Thyroid gland (tissue), 4 donors: ENCODE measurements at regions not wholly inside any gene's neighbourhood (a gene's known extent, or its start where the extent isn't known, plus 50 kb on each side); places are given as distances from the start of the nearest gene placed in this dataset.

Experiments
- POLR2A ChIP-seq, 2 donors: fragments of 450-650 bp; IDR thresholded peaks; one replicate each; pipeline ENCODE4 v1.6.1; 2017; ENCODE audit warnings: antibody characterized with exemption in 2 of 2, mild to moderate bottlenecking in 2 of 2, moderate library complexity in 1 of 2
- TF ChIP-seq, protein P1 (sequence below), 6 experiments: fragments of 200-600 bp in 3 of 6; fragments of 450-650 bp in 3 of 6; sonication (generic) in 3 of 6; IDR thresholded peaks; one replicate each; pipeline ENCODE4 v1.5.1; 2016 to 2019; ENCODE audit warnings: antibody characterized with exemption in 6 of 6, mild to moderate bottlenecking in 2 of 6, inconsistent platforms in 1 of 6, moderate library complexity in 1 of 6

GRCh38 chr17:70862295-70862694 lies 693.0 kb downstream of the KCNJ2 start:
- TF ChIP-seq, protein P1, sequence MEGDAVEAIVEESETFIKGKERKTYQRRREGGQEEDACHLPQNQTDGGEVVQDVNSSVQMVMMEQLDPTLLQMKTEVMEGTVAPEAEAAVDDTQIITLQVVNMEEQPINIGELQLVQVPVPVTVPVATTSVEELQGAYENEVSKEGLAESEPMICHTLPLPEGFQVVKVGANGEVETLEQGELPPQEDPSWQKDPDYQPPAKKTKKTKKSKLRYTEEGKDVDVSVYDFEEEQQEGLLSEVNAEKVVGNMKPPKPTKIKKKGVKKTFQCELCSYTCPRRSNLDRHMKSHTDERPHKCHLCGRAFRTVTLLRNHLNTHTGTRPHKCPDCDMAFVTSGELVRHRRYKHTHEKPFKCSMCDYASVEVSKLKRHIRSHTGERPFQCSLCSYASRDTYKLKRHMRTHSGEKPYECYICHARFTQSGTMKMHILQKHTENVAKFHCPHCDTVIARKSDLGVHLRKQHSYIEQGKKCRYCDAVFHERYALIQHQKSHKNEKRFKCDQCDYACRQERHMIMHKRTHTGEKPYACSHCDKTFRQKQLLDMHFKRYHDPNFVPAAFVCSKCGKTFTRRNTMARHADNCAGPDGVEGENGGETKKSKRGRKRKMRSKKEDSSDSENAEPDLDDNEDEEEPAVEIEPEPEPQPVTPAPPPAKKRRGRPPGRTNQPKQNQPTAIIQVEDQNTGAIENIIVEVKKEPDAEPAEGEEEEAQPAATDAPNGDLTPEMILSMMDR (IDR thresholded peaks at IDR 0.05): no peak
- no peak for TF ChIP-seq POLR2A (IDR thresholded peaks at IDR 0.05)
